Adrenal gland (tissue), 5 donors: ENCODE measurements at regions not wholly inside any gene's neighbourhood (a gene's known extent, or its start where the extent isn't known, plus 50 kb on each side); places are given as distances from the start of the nearest gene placed in this dataset.

Source experiments
- CTCF ChIP-seq, 6 experiments: fragments of 450-650 bp in 4 of 6; fragments of 200-600 bp in 2 of 6; sonication (generic) in 1 of 6; IDR thresholded peaks; 1 replicate in 5 of 6; 2 replicates in 1 of 6; pipeline versions ENCODE4 v1.5.1 to v1.8.0; 2016 to 2021; ENCODE audit warnings: antibody characterized with exemption in 6 of 6, mild to moderate bottlenecking in 2 of 6, moderate library complexity in 1 of 6
- POLR2A ChIP-seq, 2 donors: fragments of 450-650 bp; IDR thresholded peaks; one replicate each; pipeline ENCODE4 v1.6.1; 2017; ENCODE audit warnings: antibody characterized with exemption in 2 of 2, mild to moderate bottlenecking in 2 of 2, moderate library complexity in 1 of 2
- donor health status: DM: no; HTN: no; CAD: no.

- TF ChIP-seq CTCF (IDR thresholded peaks at IDR 0.05) (no peak), POLR2A (IDR thresholded peaks at IDR 0.05) (no peak)
Observed at GRCh38 chr3:20462723-20463122, 276.7 kb upstream of the SGO1 start.
